ENCODE measurements at regions not wholly inside any gene's neighbourhood (a gene's known extent, or its start where the extent isn't known, plus 50 kb on each side); places are given as distances from the start of the nearest gene placed in this dataset.

GRCh38 chr10:10225136-10225676 lies 792.5 kb upstream of the CELF2 start:
- intact Hi-C loops (cut with micrococcal nuclease), result no loop called here
- in situ Hi-C loops (cut with MboI; ENCODE audit: low sequenced_read_pairs), result no loop called here
- Histone ChIP-seq H3K9ac (ENCODE audit: low read depth, low read length) (no peak overlapping the region), H2BK20ac (ENCODE audit: low read depth, low read length) (no peak overlapping the region), H3K4me2 (ENCODE audit: low read depth, low read length) (no peak overlapping the region), H4K91ac (ENCODE audit: insufficient read depth, low read depth, low read length) (no peak overlapping the region), H2AK5ac (ENCODE audit: low read depth, low read length) (no peak overlapping the region), H3K23ac (ENCODE audit: low read depth, low read length) (no peak overlapping the region), H3K9me1 (ENCODE audit: insufficient read depth, low read length) (no peaks in the 10 kb centered on the region), H3K27ac (ENCODE audit: insufficient read depth, low read length) (no peak overlapping the region), H3K56ac (ENCODE audit: extremely low read depth, insufficient read depth, low read length) (no peak overlapping the region), H3K4me1 (ENCODE audit: control insufficient read depth, insufficient read depth, low read length) (no peaks in the 10 kb centered on the region), H3K4ac (ENCODE audit: low read depth, low read length) (no peak overlapping the region), H3K18ac (ENCODE audit: low read depth, low read length) (no peak overlapping the region), H4K8ac (ENCODE audit: low read depth in 2 of 2, low read length in 2 of 2) (no peak overlapping the region), H3K14ac (replicated peaks; ENCODE audit: low read depth, low read length) (no peak overlapping the region), H3K79me1 (ENCODE audit: low read depth in 1 of 2, low read length in 2 of 2) (no peaks in the 10 kb centered on the region), H3K27me3 (ENCODE audit: control insufficient read depth, insufficient read depth, low read length) (no peaks in the 10 kb centered on the region), H2BK120ac (ENCODE audit: low read depth, low read length) (no peak overlapping the region), H2AFZ (replicated peaks; ENCODE audit: low read length, poor library complexity) (no peak overlapping the region), H2BK15ac (ENCODE audit: low read depth, low read length) (no peak overlapping the region), H2BK5ac (ENCODE audit: low read depth, low read length, poor library complexity, severe bottlenecking) (no peak overlapping the region), H4K5ac (ENCODE audit: low read depth, low read length) (no peak overlapping the region), H3K9me3 (ENCODE audit: control insufficient read depth, insufficient read depth, low read length) (0 out of 2 replicates have a peak, but pooled peaks cover 2% of the 10 kb centered on the region), H3K36me3 (ENCODE audit: control insufficient read depth, insufficient read depth, low read length) (no peaks in the 10 kb centered on the region), H3K4me3 (ENCODE audit: insufficient read depth, low read depth, low read length) (no peak overlapping the region), H2AK9ac (replicated peaks; ENCODE audit: low read depth, low read length, poor library complexity) (no peak overlapping the region), H4K20me1 (ENCODE audit: insufficient read depth, low read length) (no peaks in the 10 kb centered on the region)
- WGBS, 2 experiments (ENCODE audit: extremely low coverage in 2 of 2, insufficient read length in 1 of 2), result no CpG with 5 or more reads among the region's 4 CpGs
- DNase-seq, result no peak
- CTCF ChIA-PET, result interaction anchor here (0.5 kb wide), 1 partner anchor 761 kb away, joined by 4 read pairs; no protein-coding TSS in a partner anchor
- no peak for TF ChIP-seq MAZ (IDR thresholded peaks at IDR 0.05; ENCODE audit: borderline replicate concordance, low read depth, low read length)
- no peak for TF ChIP-seq ELK1 (IDR thresholded peaks at IDR 0.05; ENCODE audit: borderline replicate concordance, low read depth, low read length)
- TF ChIP-seq RCOR1 (IDR thresholded peaks at IDR 0.05; ENCODE audit: insufficient replicate concordance, low read length), result no peak
- no peak for TF ChIP-seq USF2 (IDR thresholded peaks at IDR 0.05; ENCODE audit: low read depth, low read length)
- no peak for TF ChIP-seq MAFK (IDR thresholded peaks at IDR 0.05; ENCODE audit: low read depth, low read length)
- TF ChIP-seq POLR2A (IDR thresholded peaks at IDR 0.05; ENCODE audit: low read depth, low read length), result no peak
- no peak for TF ChIP-seq CEBPB (IDR thresholded peaks at IDR 0.05; ENCODE audit: low read depth, low read length)
- no peak for TF ChIP-seq CTCF (conservative IDR thresholded peaks at IDR 0.05; ENCODE audit: low read depth, low read length)
- TF ChIP-seq RFX5 (IDR thresholded peaks at IDR 0.05; ENCODE audit: low read depth, low read length), result no peak
- TF ChIP-seq FOS (IDR thresholded peaks at IDR 0.05; ENCODE audit: low read depth, low read length), result no peak
- no peak for TF ChIP-seq RAD21 (IDR thresholded peaks at IDR 0.05; ENCODE audit: low read length)
- no peak for TF ChIP-seq NFE2L2 (IDR thresholded peaks at IDR 0.05; ENCODE audit: low read depth, low read length)
- no peak for TF ChIP-seq SMC3 (IDR thresholded peaks at IDR 0.05; ENCODE audit: low read depth, low read length)
- no peak for TF ChIP-seq CHD1 (IDR thresholded peaks at IDR 0.05; ENCODE audit: low read depth, low read length)
- no peak for TF ChIP-seq MXI1 (IDR thresholded peaks at IDR 0.05; ENCODE audit: borderline replicate concordance, low read depth, low read length)
- no peak for ATAC-seq (ENCODE audit: low read depth)
- POLR2A ChIA-PET (ENCODE audit: unreplicated experiment), result interaction anchor here (0.6 kb wide), 1 partner anchor 10 kb away, joined by 3 read pairs; no protein-coding TSS in a partner anchor
- dilution Hi-C loops (cut with HindIII; ENCODE audit: low sequenced_read_pairs, unreplicated experiment), result no loop called here
- no TSS peak for BruUV-seq (replicated peaks)

Data from IMR-90 (cell line).